GM23248 (cell line): ENCODE measurements at regions not wholly inside any gene's neighbourhood (a gene's known extent, or its start where the extent isn't known, plus 50 kb on each side); places are given as distances from the start of the nearest gene placed in this dataset.

ENCODE experiments used
- EZH2 ChIP-seq: fragments of 200-600 bp; sonication (generic); IDR thresholded peaks from 2 replicates; pipeline ENCODE4 v1.6.1; 2018; ENCODE audit warnings: antibody characterized with exemption, mild to moderate bottlenecking; ENCODE audit not compliant: insufficient read depth, poor library complexity, severe bottlenecking
- EZH2phosphoT487 ChIP-seq: fragments of 200-600 bp; sonication (generic); IDR thresholded peaks from 2 replicates; pipeline ENCODE4 v1.6.1; 2018; ENCODE audit warnings: antibody characterized with exemption, moderate library complexity, mild to moderate bottlenecking, low read depth; ENCODE audit not compliant: insufficient read depth

GRCh38 chr16:86035906-86036305 is 136.9 kb downstream of the IRF8 start:
- TF ChIP-seq EZH2phosphoT487 = no peak
- TF ChIP-seq EZH2 = no peak
